Mesendoderm (in vitro differentiated cells): ENCODE measurements at regions not wholly inside any gene's neighbourhood (a gene's known extent, or its start where the extent isn't known, plus 50 kb on each side); places are given as distances from the start of the nearest gene placed in this dataset.
"Not testable (repeated sequence)": the region's sequence is repeated elsewhere in the genome, so short reads cannot be mapped to it uniquely, and the experiment has no call there.

Experiments
- DNase-seq: peaks from one replicate; pipeline ENCODE4 v3.0.0; 2013
- H2AK5ac ChIP-seq: 2 replicates; pipeline ENCODE4 v1.6.1; 2013; ENCODE audit warnings: low read length, inconsistent platforms
- H2BK120ac ChIP-seq: 2 replicates; pipeline ENCODE4 v1.6.1; 2013; ENCODE audit warnings: low read depth, mild to moderate bottlenecking, low read length, moderate library complexity, mixed read lengths
- H2BK15ac ChIP-seq: replicated peaks from 2 replicates; pipeline ENCODE4 v1.6.1; 2013; ENCODE audit warnings: low read depth, mild to moderate bottlenecking, moderate library complexity
- H2BK5ac ChIP-seq: 2 replicates; pipeline ENCODE4 v1.6.1; 2013; ENCODE audit warnings: low read length, inconsistent platforms
- H3K18ac ChIP-seq: 2 replicates; pipeline ENCODE4 v1.6.1; 2013; ENCODE audit warnings: mild to moderate bottlenecking, low read length, mixed read lengths
- H3K23ac ChIP-seq: one replicate; pipeline ENCODE4 v1.6.1; 2013; ENCODE audit warnings: low read length
- H3K27ac ChIP-seq: 2 replicates; pipeline ENCODE4 v1.5.1; 2013; ENCODE audit warnings: low read depth, mild to moderate bottlenecking, inconsistent platforms, low read length, moderate library complexity
- H3K27me3 ChIP-seq: 2 replicates; pipeline ENCODE4 v1.6.1; 2013; ENCODE audit warnings: low read length, control low read depth, mild to moderate bottlenecking, inconsistent platforms; ENCODE audit not compliant: insufficient read depth, poor library complexity
- H3K36me3 ChIP-seq: 2 replicates; pipeline ENCODE4 v1.6.1; 2013; ENCODE audit warnings: low read length, inconsistent platforms; ENCODE audit not compliant: control insufficient read depth, insufficient read depth
- H3K4ac ChIP-seq: one replicate; pipeline ENCODE4 v1.6.1; 2013; ENCODE audit warnings: low read depth, mild to moderate bottlenecking, low read length, moderate library complexity
- H3K4me1 ChIP-seq: 2 replicates; pipeline ENCODE4 v1.6.1; 2013; ENCODE audit warnings: low read depth, low read length, inconsistent platforms; ENCODE audit not compliant: control insufficient read depth
- H3K4me2 ChIP-seq: 2 replicates; pipeline ENCODE4 v1.6.1; 2013; ENCODE audit warnings: low read length
- H3K4me3 ChIP-seq: 2 replicates; pipeline ENCODE4 v1.5.1; 2013; ENCODE audit warnings: mild to moderate bottlenecking, low read length
- H3K56ac ChIP-seq: one replicate; pipeline ENCODE4 v1.6.1; 2013; ENCODE audit warnings: low read length
- H3K79me1 ChIP-seq: 2 replicates; pipeline ENCODE4 v1.6.1; 2013; ENCODE audit warnings: low read length, inconsistent platforms
- H3K79me2 ChIP-seq: 2 replicates; pipeline ENCODE4 v1.6.1; 2013; ENCODE audit warnings: mild to moderate bottlenecking, low read length; ENCODE audit not compliant: control insufficient read depth, insufficient read depth
- H3K9ac ChIP-seq: 2 replicates; pipeline ENCODE4 v1.6.1; 2013; ENCODE audit warnings: low read length, inconsistent platforms
- H4K5ac ChIP-seq: one replicate; pipeline ENCODE4 v1.6.1; 2013; ENCODE audit warnings: low read length
- H4K8ac ChIP-seq: one replicate; pipeline ENCODE4 v1.6.1; 2013; ENCODE audit warnings: low read depth, mild to moderate bottlenecking, control low read depth, low read length, moderate library complexity
- WGBS: extraction: QIAGEN DNeasy Blood & Tissue Kit; methylation state at CpG from one replicate; pipeline ENCODE4 v1.1.7; 2013; ENCODE audit warnings: low lambda C conversion rate, missing lambda C conversion rate; ENCODE audit not compliant: insufficient coverage; ENCODE audit errors: extremely low coverage; 5-methylcytosine and 5-hydroxymethylcytosine counted together

GRCh38 chr9:40916399-40916783 is 212.1 kb downstream of the FOXD4L6 start:
- H3K18ac ChIP-seq, H3K79me2 ChIP-seq, H3K4me1 ChIP-seq, H3K9ac ChIP-seq, H4K8ac ChIP-seq, H2BK15ac ChIP-seq, H3K36me3 ChIP-seq, H3K27me3 ChIP-seq, H4K5ac ChIP-seq, DNase-seq, H2AK5ac ChIP-seq, H2BK5ac ChIP-seq, H3K23ac ChIP-seq, H3K27ac ChIP-seq, H3K4me2 ChIP-seq, H2BK120ac ChIP-seq, H3K4ac ChIP-seq, H3K79me1 ChIP-seq, H3K56ac ChIP-seq, H3K4me3 ChIP-seq: not testable (repeated sequence)
- WGBS: no CpG with 5 or more reads among the region's 5 CpGs

GRCh38 chr9:40915660-40916398 is 212.7 kb downstream of the FOXD4L6 start:
- peak overlapping the region; percentile 11 for H3K4me3 ChIP-seq
- H2AK5ac ChIP-seq, H4K8ac ChIP-seq, H3K9ac ChIP-seq, H2BK5ac ChIP-seq, DNase-seq, H3K4ac ChIP-seq, H3K79me2 ChIP-seq, H3K18ac ChIP-seq, H3K4me2 ChIP-seq, H2BK15ac ChIP-seq, H3K27ac ChIP-seq, H3K27me3 ChIP-seq, H3K36me3 ChIP-seq, H3K79me1 ChIP-seq, H3K56ac ChIP-seq, H3K23ac ChIP-seq, H4K5ac ChIP-seq, H3K4me1 ChIP-seq, H2BK120ac ChIP-seq: not testable (repeated sequence)
- no CpG with 5 or more reads among the region's 13 CpGs for WGBS

GRCh38 chr9:40914772-40915659 is 213.5 kb downstream of the FOXD4L6 start:
- Histone ChIP-seq H3K4ac (no peak overlapping the region), H3K27ac (no peak overlapping the region), H4K8ac (no peak overlapping the region), H3K79me2 (no peaks in the 10 kb centered on the region), H3K4me1 (no peaks in the 10 kb centered on the region), H3K36me3 (no peaks in the 10 kb centered on the region), H2AK5ac (no peak overlapping the region), H4K5ac (no peak overlapping the region), H3K27me3 (peaks cover 1% of the 10 kb centered on the region), H3K23ac (no peak overlapping the region), H3K4me3 (peak overlapping the region; percentile 11), H3K79me1 (no peaks in the 10 kb centered on the region), H3K56ac (no peak overlapping the region), H2BK120ac (no peak overlapping the region), H2BK15ac (no peak overlapping the region), H3K9ac (no peak overlapping the region), H2BK5ac (no peak overlapping the region), H3K4me2 (no peak overlapping the region), H3K18ac (no peak overlapping the region)
- DNase-seq: no peak
- no CpG with 5 or more reads among the region's 5 CpGs for WGBS

GRCh38 chr9:40913928-40914673 is 214.4 kb downstream of the FOXD4L6 start:
- DNase-seq: no peak
- H3K18ac ChIP-seq: no peak overlapping the region
- H2AK5ac ChIP-seq: no peak overlapping the region
- H3K56ac ChIP-seq: no peak overlapping the region
- H4K5ac ChIP-seq: no peak overlapping the region
- no peak overlapping the region for H3K4ac ChIP-seq
- H3K36me3 ChIP-seq: no peaks in the 10 kb centered on the region
- H3K4me2 ChIP-seq: no peak overlapping the region
- H2BK5ac ChIP-seq: no peak overlapping the region
- peak overlapping the region; percentile 6 for H3K4me3 ChIP-seq
- no peak overlapping the region for H3K9ac ChIP-seq
- H3K4me1 ChIP-seq: no peaks in the 10 kb centered on the region
- H4K8ac ChIP-seq: no peak overlapping the region
- no peak overlapping the region for H2BK15ac ChIP-seq
- peaks cover 1% of the 10 kb centered on the region for H3K27me3 ChIP-seq
- no peaks in the 10 kb centered on the region for H3K79me1 ChIP-seq
- no peaks in the 10 kb centered on the region for H3K79me2 ChIP-seq
- H2BK120ac ChIP-seq: no peak overlapping the region
- H3K23ac ChIP-seq: no peak overlapping the region
- WGBS: no CpG with 5 or more reads among the region's 8 CpGs
- H3K27ac ChIP-seq: no peak overlapping the region

GRCh38 chr9:40913096-40913719 is 215.3 kb downstream of the FOXD4L6 start:
- no peak overlapping the region for H2BK120ac ChIP-seq
- peak overlapping the region; percentile 12 for H3K4me3 ChIP-seq
- H3K23ac ChIP-seq: no peak overlapping the region
- no peaks in the 10 kb centered on the region for H3K36me3 ChIP-seq
- DNase-seq: no peak
- H3K79me1 ChIP-seq: no peaks in the 10 kb centered on the region
- no peak overlapping the region for H3K9ac ChIP-seq
- WGBS: no CpG with 5 or more reads among the region's 11 CpGs
- H2AK5ac ChIP-seq: no peak overlapping the region
- no peak overlapping the region for H4K5ac ChIP-seq
- H2BK5ac ChIP-seq: no peak overlapping the region
- no peaks in the 10 kb centered on the region for H3K79me2 ChIP-seq
- no peaks in the 10 kb centered on the region for H3K4me1 ChIP-seq
- no peak overlapping the region for H3K27ac ChIP-seq
- H3K18ac ChIP-seq: no peak overlapping the region
- H2BK15ac ChIP-seq: no peak overlapping the region
- H3K4me2 ChIP-seq: no peak overlapping the region
- H3K56ac ChIP-seq: no peak overlapping the region
- H4K8ac ChIP-seq: no peak overlapping the region
- H3K27me3 ChIP-seq: peaks cover 1% of the 10 kb centered on the region
- H3K4ac ChIP-seq: no peak overlapping the region
